Hematopoietic multipotent progenitor cell treated with erythropoietin and hydrocortisone succinate and interleukin-3 and kit ligand, for 15 days (in vitro differentiated cells): ENCODE measurements at regions not wholly inside any gene's neighbourhood (a gene's known extent, or its start where the extent isn't known, plus 50 kb on each side); places are given as distances from the start of the nearest gene placed in this dataset.
"Not testable (repeated sequence)": the region's sequence is repeated elsewhere in the genome, so short reads cannot be mapped to it uniquely, and the experiment has no call there.

Source experiments
- DNase-seq: peaks from one replicate; pipeline ENCODE4 v3.0.0-alpha.2; 2015; ENCODE audit warnings: low spot score

DNA sequence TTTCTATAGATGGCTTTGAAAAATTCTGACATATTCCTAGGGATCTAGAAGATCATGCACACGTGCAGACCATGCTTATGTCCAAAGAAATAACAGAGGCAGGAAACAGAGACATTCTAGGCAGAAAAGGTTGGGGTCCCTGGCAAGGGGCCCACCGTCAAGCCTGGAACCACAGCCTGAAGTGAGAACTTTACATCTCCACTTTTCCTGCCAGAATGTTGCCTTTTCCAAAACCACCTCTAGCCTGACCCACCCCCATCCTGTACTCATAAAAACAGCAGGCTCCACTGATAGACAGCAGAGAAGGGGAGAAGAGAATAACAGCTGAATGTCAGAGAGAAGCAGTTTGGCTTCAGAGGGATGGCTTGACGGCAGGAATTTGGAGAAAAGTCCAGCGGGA lies 257.3 kb upstream of the NT5E start:
- DNase-seq: no peak

- DNase-seq: no peak
Observed at GRCh38 chr6:85192186-85192585, 257.7 kb upstream of the NT5E start.

GRCh38 chr6:85191656-85192055 lies 258.2 kb upstream of the NT5E start:
- DNase-seq: no peak

GRCh38 chr6:85186546-85187175 lies 263.2 kb upstream of the NT5E start:
- no peak for DNase-seq

- no peak for DNase-seq
Observed at GRCh38 chr6:85185977-85186376, 263.9 kb upstream of the NT5E start.

DNA sequence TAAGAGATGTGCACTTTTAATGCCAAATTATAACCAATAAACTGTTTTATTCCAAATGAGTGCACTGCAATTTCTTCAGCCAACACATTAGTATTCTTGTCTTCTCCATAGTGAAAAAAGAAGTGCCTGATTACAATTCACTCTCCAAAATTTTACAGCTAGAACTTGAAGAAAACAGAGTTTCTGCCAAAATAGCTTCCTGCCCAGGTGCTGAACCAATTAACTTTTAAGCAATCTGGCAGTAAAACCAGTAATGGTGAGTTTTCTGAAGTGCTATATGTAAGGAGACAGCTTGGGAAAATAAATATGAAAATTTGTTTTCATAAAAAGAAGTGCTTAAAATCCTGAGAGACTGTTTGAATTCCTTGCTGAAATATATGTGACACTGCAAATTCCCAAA lies 266.0 kb upstream of the NT5E start:
- DNase-seq: no peak

DNA sequence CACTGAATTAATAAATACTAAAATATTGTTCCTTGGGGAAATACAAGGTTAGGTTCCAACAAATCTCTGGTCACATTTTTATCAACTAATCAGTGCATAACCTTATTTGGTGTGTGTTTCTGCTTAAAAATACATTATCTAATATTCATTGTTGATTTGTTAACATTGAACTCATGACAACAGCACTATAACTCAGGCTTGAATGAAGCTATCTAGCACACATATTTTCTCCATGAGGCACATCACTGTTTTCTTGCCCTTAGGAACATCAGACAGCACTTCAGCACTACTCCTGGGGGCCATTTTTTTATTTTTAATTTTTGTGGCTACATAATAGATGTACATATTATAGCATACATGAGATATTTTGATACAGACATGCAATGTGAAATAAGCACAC lies 277.2 kb upstream of the NT5E start:
- no peak for DNase-seq

DNA sequence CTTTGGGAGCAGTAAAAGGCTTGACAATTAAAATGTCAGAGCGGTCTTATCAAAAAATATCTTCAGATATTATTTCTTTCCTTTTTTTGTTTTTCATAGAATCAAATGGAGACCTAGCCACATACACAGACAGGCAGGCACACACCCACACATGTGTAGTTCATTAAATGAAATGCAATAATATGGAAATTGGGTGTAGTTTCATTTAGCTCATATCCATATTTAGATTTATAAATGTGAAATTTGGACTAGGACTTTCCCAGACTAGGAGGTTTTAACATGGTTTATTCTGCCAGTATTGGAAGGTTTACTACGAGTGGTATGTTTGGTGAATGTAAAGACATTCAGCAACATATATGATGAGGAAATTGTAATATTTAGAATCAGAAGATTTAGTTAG lies 277.7 kb upstream of the NT5E start:
- no peak for DNase-seq

GRCh38 chr6:85169189-85169588 lies 280.7 kb upstream of the NT5E start:
- DNase-seq: no peak

DNA sequence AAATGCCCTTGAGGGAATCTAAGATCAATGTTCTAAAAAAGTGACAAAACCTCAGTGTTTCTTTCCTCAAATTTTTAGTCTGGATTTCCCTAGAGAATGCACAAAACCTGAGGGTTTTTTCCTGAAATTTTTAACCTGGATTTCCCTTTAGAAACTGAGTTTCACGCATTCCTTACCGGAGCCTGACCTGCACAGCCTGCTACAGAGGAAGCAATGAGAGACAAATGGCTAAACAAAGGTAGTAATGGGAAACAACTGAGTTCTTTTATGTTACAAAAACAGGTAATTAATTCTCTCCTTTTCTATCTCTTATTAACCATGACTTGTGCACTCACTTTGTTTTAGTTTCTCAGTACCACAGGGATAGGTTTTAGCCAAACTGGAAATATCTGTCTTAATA lies 281.7 kb upstream of the NT5E start:
- DNase-seq: no peak

DNA sequence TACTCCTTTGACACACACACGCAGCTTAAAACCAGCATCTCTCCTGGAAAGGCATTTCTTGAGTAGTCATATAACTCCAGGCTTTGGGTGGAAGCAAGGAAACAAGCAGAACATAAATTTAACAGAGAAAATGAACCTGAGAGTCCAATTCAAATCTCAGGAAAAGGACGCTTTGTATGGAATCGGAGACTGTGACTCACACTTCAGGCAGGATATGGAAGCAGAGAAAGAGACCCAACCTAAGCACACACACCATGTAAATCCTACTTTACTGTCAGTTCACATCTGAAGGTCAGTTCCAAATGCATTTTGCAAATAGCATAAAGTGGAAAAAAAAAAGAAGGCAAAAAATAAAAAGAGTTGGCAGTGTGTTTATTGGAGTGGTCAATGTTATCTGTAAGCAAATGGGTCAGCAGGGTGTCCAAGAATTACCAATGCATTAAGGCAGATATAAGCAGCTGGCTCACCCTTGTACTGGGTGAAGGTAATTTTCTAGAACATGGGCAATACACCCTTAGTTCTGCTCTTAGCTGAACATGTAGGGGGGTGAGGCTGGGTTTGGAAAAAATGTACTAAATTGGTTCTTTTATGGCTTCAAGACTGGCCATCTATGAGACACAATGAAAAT lies 283.7 kb upstream of the NT5E start:
- DNase-seq: no peak

- no peak for DNase-seq
Observed at GRCh38 chr6:85163156-85164080, 286.5 kb upstream of the NT5E start.

DNA sequence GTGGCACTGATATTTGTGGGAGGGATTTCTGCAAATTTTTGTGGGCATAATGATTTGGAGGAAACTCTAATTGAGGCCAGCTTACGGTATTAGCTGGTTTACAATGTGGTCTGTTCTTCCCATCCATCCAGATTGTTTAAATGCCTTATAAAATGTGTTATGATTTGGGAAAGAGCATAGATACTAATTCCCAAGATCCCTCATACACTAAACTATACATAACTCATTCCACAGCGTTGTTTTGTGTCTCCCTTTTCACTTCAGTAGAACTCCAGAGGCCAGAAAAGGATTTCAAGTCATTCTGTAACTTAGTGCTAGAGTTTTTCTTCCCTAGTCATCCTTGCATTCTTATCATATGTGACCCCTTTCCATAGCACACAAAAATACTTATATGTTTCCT lies 292.6 kb upstream of the NT5E start:
- no peak for DNase-seq

DNA sequence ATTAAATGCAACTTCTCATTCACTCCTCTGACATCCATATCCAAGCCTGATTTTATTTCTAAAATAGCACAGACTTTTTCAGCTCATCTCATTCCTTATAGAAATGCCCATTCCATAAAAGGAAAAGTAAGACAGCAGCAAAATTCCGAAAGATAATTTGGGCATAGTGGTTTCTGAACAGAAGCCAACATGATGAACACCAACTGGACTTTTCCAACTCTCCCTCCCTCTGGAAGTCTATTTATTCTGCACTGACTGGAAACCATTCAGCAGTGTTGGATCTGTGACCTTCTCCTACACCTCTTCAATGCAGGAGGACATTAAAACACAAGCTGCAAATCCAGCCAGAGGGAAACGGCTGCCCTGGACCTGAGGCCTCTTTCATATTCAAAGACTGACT lies 306.2 kb upstream of the NT5E start:
- no peak for DNase-seq

DNA sequence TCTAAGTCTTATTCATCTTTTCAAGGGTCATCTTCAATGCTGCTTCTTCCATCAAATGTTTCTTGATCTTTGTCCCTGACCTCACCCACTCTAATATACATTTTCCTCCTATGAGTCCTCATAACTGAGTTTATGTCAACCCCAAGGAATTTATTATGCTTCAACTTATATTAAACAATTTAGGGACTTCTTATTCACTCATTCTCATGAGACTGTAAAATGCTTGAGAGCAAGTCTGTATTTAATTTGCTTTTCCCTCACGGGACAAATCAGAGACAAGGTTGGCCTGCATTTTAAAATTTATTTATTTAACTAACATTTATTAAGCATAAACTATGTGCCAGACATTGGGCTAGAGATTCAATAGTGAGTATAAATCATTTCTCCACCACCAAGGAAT lies 312.0 kb upstream of the NT5E start:
- DNase-seq: no peak

DNA sequence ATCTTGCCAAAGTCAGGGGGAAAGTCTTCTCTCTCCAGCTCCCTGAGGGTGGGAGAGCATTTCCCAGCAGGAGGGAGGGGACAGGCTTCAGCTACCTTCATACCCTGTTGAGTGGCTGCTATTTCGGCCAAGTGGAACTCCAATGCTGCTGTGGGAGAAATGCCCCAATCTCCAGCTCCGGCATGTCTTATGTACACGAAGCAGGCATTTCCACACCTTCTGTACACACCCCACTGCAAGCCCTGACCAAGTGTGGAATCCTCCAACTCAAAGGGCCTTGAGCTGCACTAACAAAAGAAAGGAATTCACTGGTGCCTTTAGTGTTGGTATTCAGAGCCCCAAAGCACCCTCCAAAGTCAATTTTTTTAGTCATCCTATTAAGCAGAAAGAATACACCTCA lies 313.6 kb upstream of the NT5E start:
- DNase-seq: no peak

GRCh38 chr6:85135376-85136094 lies 314.3 kb upstream of the NT5E start:
- DNase-seq: no peak

DNA sequence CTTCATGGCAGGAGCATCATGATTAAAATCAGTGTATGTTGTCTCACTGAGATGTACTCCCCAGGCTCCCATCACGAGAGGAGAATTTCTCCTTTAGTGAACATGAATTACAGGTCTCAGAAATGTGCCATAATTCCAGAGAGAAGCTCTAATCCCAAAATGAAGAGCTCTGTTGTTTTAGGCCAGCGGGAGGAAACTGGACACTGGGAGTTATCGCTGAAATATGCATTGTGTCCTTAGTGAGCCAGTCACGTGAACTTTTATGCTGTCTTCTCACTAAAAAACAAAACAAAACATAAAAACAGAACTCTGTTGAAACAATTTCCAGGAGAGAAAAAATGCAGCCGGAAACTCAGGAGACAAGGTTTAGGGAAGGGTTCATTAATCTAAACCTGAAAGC lies 315.7 kb upstream of the NT5E start:
- no peak for DNase-seq

- DNase-seq: no peak
Observed at GRCh38 chr6:85132091-85132490, 317.8 kb upstream of the NT5E start.

- DNase-seq: no peak
Observed at GRCh38 chr6:85130743-85131142, 319.1 kb upstream of the NT5E start.

GRCh38 chr6:85129881-85130280 lies 320.0 kb upstream of the NT5E start:
- no peak for DNase-seq

GRCh38 chr6:85128781-85129180 lies 321.1 kb upstream of the NT5E start:
- DNase-seq: no peak

DNA sequence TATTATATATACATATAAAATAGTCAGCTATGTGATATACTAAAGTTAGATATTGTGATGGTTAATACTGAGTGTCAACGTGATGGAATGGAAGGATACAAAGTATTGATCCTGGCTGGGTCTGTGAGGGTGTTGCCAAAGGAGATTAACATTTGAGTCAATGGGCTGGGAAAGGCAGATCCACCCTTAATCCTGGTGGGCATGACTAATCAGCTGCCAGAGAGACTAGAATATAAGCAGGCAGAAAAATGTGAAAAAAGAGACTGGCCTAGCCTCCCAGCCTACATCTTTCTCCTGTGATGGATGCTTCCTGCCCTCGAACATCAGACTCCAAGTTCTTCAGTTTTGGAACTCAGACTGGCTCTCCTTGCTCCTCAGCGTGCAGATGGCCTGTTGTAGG lies 321.6 kb upstream of the NT5E start:
- not testable (repeated sequence) for DNase-seq
